ENCODE measurements at regions not wholly inside any gene's neighbourhood (a gene's known extent, or its start where the extent isn't known, plus 50 kb on each side); places are given as distances from the start of the nearest gene placed in this dataset.

- TF ChIP-seq CTCF (conservative IDR thresholded peaks at IDR 0.05; ENCODE audit: low read depth, low read length) = no peak
- no peak for TF ChIP-seq EZH2 (IDR thresholded peaks at IDR 0.05; ENCODE audit: borderline replicate concordance, low read depth, low read length, poor library complexity, severe bottlenecking)
Measured at GRCh38 chr7:10082896-10083295, 890.8 kb upstream of the PHF14 start.
